Gastroesophageal sphincter (tissue), 4 donors: ENCODE measurements at regions not wholly inside any gene's neighbourhood (a gene's known extent, or its start where the extent isn't known, plus 50 kb on each side); places are given as distances from the start of the nearest gene placed in this dataset.

Experiments
- ATAC-seq: fragments of 150-250 bp; one replicate; pipeline ENCODE4 v1.9.1; 2016; ENCODE audit warnings: mild to moderate bottlenecking, moderate library complexity
- H3K27ac ChIP-seq, 4 donors: fragments of 200-600 bp; sonication (generic) in 3 of 4; 1 replicate in 3 of 4; 2 replicates in 1 of 4; pipeline ENCODE4 v1.5.1; 2016 to 2019
- H3K27me3 ChIP-seq: fragments of 200-600 bp; sonication (generic); one replicate; pipeline ENCODE4 v1.5.1; 2019
- H3K36me3 ChIP-seq, 2 donors: fragments of 200-600 bp; sonication (generic); one replicate each; pipeline ENCODE4 v1.5.1; 2019; ENCODE audit warnings: control low read depth in 1 of 2
- H3K4me1 ChIP-seq, 3 donors: fragments of 200-600 bp; sonication (generic); 1 replicate in 2 of 3; 2 replicates in 1 of 3; pipeline ENCODE4 v1.5.1; 2016 to 2019; ENCODE audit warnings: control low read depth in 2 of 3
- H3K4me3 ChIP-seq, 2 donors: fragments of 200-600 bp; sonication (generic); one replicate each; pipeline ENCODE4 v1.5.1; 2019; ENCODE audit warnings: mild to moderate bottlenecking in 1 of 2, moderate library complexity in 1 of 2
- H3K9me3 ChIP-seq, 3 donors: fragments of 200-600 bp; sonication (generic); one replicate each; pipeline ENCODE4 v1.5.1; 2017 to 2019; ENCODE audit warnings: control low read depth in 2 of 3
- EP300 ChIP-seq: sonication (generic); formaldehyde crosslinking; IDR thresholded peaks from one replicate; pipeline ENCODE4 v1.6.1; 2017; ENCODE audit warnings: antibody characterized with exemption, mild to moderate bottlenecking
- POLR2A ChIP-seq, 2 donors: fragments of 450-650 bp; IDR thresholded peaks; one replicate each; pipeline ENCODE4 v1.6.1; 2017; ENCODE audit warnings: antibody characterized with exemption in 2 of 2, mild to moderate bottlenecking in 2 of 2, moderate library complexity in 1 of 2
- POLR2AphosphoS5 ChIP-seq: sonication (generic); formaldehyde crosslinking; IDR thresholded peaks from one replicate; pipeline ENCODE4 v1.6.1; 2017; ENCODE audit warnings: antibody characterized with exemption
- WGBS, 2 donors: methylation state at CpG; one replicate each; pipeline ENCODE4 v1.1.5; 2018; ENCODE audit warnings: low coverage in 1 of 2; 5-methylcytosine and 5-hydroxymethylcytosine counted together
- TF ChIP-seq, protein P1 (sequence below), 4 experiments: fragments of 200-600 bp in 2 of 4; fragments of 450-650 bp in 2 of 4; sonication (generic) in 1 of 4; IDR thresholded peaks; one replicate each; pipeline ENCODE4 v1.5.1; 2017 to 2019; ENCODE audit warnings: antibody characterized with exemption in 4 of 4, mild to moderate bottlenecking in 2 of 4, moderate library complexity in 2 of 4

DNA sequence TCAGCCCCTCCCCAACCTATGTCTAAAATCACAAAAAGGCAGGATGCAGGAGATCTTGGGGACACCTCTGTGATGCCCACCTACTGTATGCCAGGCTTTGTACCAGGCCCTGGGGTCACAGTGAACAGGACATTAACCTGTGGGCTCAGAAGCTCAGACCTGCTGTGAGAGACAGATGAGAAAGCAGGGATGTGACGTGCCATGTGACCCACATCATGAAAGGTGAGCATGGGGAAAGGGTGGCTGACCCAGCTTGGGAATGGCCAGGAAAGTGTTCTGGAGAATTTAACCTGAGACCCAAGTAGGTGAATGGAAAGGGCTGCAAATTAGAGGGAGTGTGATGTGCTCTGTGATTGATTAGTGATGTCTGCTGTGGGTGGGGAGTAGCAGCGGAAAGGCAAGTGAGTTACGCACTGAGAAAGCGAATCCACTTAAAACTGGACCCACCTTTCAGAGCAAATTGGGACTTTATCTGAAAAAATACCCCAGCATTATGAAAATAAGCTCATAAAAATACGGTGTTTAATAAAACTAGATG is 132.2 kb downstream of the IRF8 start:
- H3K27ac ChIP-seq = no peak overlapping the region
- WGBS, 2 donors = 93% methylated on average over 5 of the region's 5 CpGs
- ATAC-seq = no peak

DNA sequence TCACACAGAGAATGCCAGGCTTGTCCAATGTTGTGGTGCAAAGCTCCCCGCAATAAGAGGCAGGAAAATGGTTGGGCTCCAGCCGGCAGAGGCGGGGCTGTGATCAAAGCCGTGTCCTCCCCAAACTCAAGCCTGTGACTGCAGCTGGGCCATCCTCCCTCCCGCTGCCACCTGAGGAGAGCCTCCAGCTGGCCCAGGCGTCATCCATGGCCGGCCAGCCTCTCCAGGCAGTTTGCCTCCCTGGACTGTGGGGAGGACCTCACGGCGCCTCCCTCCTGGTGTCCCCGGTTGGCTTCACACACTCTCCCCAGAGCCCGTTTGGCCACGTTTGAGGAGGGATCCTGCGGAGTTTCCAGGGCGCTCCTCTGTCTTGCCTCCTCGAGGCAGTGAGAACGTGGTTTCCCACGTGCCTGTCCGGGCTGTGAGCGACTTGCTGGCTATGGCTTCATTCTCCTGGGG is 134.1 kb downstream of the IRF8 start:
- no peaks in the 10 kb centered on the region for H3K36me3 ChIP-seq
- H3K27ac ChIP-seq = peak overlapping the region in 3 of 4 donors; percentile 25 to 72 (median 63)
- no peak overlapping the region for H3K4me3 ChIP-seq
- no peaks in the 10 kb centered on the region for H3K9me3 ChIP-seq
- peaks cover 0 to 47% (median 16%) of the 10 kb centered on the region in 3 donors for H3K4me1 ChIP-seq
- no peaks in the 10 kb centered on the region for H3K27me3 ChIP-seq
- ATAC-seq = peak; percentile 61
- 12% methylated on average over 3 of the region's 19 CpGs; no CpG with 5 or more reads in 1 of the 2 donors for WGBS, 2 donors
- no peak for TF ChIP-seq POLR2AphosphoS5
- no peak for TF ChIP-seq POLR2A (IDR thresholded peaks at IDR 0.05)
- TF ChIP-seq, protein P1, sequence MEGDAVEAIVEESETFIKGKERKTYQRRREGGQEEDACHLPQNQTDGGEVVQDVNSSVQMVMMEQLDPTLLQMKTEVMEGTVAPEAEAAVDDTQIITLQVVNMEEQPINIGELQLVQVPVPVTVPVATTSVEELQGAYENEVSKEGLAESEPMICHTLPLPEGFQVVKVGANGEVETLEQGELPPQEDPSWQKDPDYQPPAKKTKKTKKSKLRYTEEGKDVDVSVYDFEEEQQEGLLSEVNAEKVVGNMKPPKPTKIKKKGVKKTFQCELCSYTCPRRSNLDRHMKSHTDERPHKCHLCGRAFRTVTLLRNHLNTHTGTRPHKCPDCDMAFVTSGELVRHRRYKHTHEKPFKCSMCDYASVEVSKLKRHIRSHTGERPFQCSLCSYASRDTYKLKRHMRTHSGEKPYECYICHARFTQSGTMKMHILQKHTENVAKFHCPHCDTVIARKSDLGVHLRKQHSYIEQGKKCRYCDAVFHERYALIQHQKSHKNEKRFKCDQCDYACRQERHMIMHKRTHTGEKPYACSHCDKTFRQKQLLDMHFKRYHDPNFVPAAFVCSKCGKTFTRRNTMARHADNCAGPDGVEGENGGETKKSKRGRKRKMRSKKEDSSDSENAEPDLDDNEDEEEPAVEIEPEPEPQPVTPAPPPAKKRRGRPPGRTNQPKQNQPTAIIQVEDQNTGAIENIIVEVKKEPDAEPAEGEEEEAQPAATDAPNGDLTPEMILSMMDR (IDR thresholded peaks at IDR 0.05) = no peak
- TF ChIP-seq EP300 = no peak

More for the DNA sequence above, 132.2 kb downstream of the IRF8 start:
- no peak for TF ChIP-seq POLR2A (IDR thresholded peaks at IDR 0.05)
- TF ChIP-seq POLR2AphosphoS5 = no peak
- TF ChIP-seq, protein P1 (IDR thresholded peaks at IDR 0.05) = no peak
- TF ChIP-seq EP300 = no peak
- Histone ChIP-seq H3K4me1 (peaks cover 0 to 45% (median 16%) of the 10 kb centered on the region in 3 donors), H3K36me3 (no peaks in the 10 kb centered on the region), H3K27me3 (no peaks in the 10 kb centered on the region), H3K4me3 (no peak overlapping the region), H3K9me3 (no peaks in the 10 kb centered on the region)

GRCh38 chr16:86033971-86034370 is 135.0 kb downstream of the IRF8 start:
- peaks cover 0 to 54% (median 21%) of the 10 kb centered on the region in 3 donors for H3K4me1 ChIP-seq
- no peaks in the 10 kb centered on the region for H3K36me3 ChIP-seq
- TF ChIP-seq POLR2AphosphoS5 (no peak), EP300 (no peak), POLR2A (IDR thresholded peaks at IDR 0.05) (no peak)
- TF ChIP-seq, protein P1 (IDR thresholded peaks at IDR 0.05) = no peak
- 100% methylated on average over 1 of the region's 4 CpGs; no CpG with 5 or more reads in 1 of the 2 donors for WGBS, 2 donors
- no peaks in the 10 kb centered on the region for H3K9me3 ChIP-seq
- H3K27ac ChIP-seq = no peak overlapping the region
- no peak for ATAC-seq
- no peaks in the 10 kb centered on the region for H3K27me3 ChIP-seq
- no peak overlapping the region for H3K4me3 ChIP-seq

GRCh38 chr16:86034421-86034919 is 135.5 kb downstream of the IRF8 start:
- H3K4me1 ChIP-seq = peaks cover 0 to 54% (median 16%) of the 10 kb centered on the region in 3 donors
- WGBS, 2 donors = 76 to 82% methylated on average over 6 of the region's 12 CpGs

More at GRCh38 chr16:86034421-86034919, 135.5 kb downstream of the IRF8 start:
- H3K27me3 ChIP-seq = no peaks in the 10 kb centered on the region
- TF ChIP-seq EP300 (no peak), POLR2AphosphoS5 (no peak), POLR2A (IDR thresholded peaks at IDR 0.05) (no peak)
- TF ChIP-seq, protein P1 (IDR thresholded peaks at IDR 0.05) = no peak
- H3K36me3 ChIP-seq = no peaks in the 10 kb centered on the region
- H3K4me3 ChIP-seq = no peak overlapping the region
- no peak for ATAC-seq
- H3K27ac ChIP-seq = no peak overlapping the region
- no peaks in the 10 kb centered on the region for H3K9me3 ChIP-seq
